ENCODE measurements at regions not wholly inside any gene's neighbourhood (a gene's known extent, or its start where the extent isn't known, plus 50 kb on each side); places are given as distances from the start of the nearest gene placed in this dataset.

DNA sequence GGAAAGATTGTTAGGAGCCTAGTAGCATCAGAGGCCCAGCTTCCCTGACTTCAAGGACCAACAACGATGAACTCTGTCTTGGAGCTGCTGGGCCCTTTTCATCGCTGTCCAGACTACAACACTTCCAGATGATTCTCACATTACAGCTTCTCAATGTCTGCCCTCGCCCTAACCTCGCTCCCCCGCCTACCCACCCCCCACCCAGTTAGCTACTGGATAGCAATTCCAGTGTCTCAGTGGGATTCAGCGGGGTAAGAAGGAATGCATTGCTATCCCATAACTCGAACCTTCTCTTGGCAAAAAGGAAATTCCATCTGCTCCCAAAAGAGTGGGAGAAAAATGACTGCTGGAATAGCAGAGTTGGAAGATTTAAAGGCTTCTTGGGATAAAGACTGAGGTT lies 65.0 kb downstream of the RPL37A start:
- H3K79me2 ChIP-seq (ENCODE audit: control insufficient read depth in 1 of 2, insufficient read depth in 2 of 2, low read length in 2 of 2), result no peaks in the 10 kb centered on the region
- no peak overlapping the region for H3K9ac ChIP-seq (replicated peaks in 1 of 4; ENCODE audit: extremely low read depth in 1 of 4, low read depth in 3 of 4, low read length in 3 of 4)
- no peak overlapping the region for H4K8ac ChIP-seq (ENCODE audit: extremely low read depth, insufficient read depth, low read length)
- no peaks in the 10 kb centered on the region; a peak in 1 of 4 replicates for H3K9me3 ChIP-seq (ENCODE audit: insufficient read depth in 2 of 2, low read depth in 1 of 2, low read length in 1 of 2)
- no peak overlapping the region for H2AK5ac ChIP-seq (ENCODE audit: low read depth, low read length)
- no peaks in the 10 kb centered on the region for H3K23me2 ChIP-seq (ENCODE audit: low read depth, low read length)
- no peak overlapping the region for H2BK120ac ChIP-seq (replicated peaks; ENCODE audit: low read depth, low read length)
- 86% methylated on average over 7 of the region's 7 CpGs; no CpG with 5 or more reads in 1 of the 2 experiments for WGBS, 2 experiments (ENCODE audit: extremely low coverage in 1 of 2, insufficient coverage in 1 of 2, insufficient read length in 1 of 2, insufficient replicate concordance in 2 of 2, low coverage in 1 of 2, low lambda C conversion rate in 2 of 2, missing lambda C conversion rate in 1 of 2)
- no peak overlapping the region for H2BK20ac ChIP-seq (ENCODE audit: low read length)
- H3K4ac ChIP-seq (replicated peaks; ENCODE audit: insufficient read length, low read depth, low read length), result peak overlapping the region; percentile 19
- H4K91ac ChIP-seq (replicated peaks; ENCODE audit: insufficient read length, low read length), result no peak overlapping the region
- TF ChIP-seq YY1 (IDR thresholded peaks at IDR 0.05; ENCODE audit: low read depth, low read length) (no peak), SP4 (IDR thresholded peaks at IDR 0.05; ENCODE audit: low read length) (no peak), CREB1 (IDR thresholded peaks at IDR 0.05) (no peak), TAF7 (optimal IDR thresholded peaks at IDR 0.05; ENCODE audit: borderline replicate concordance, low read depth, low read length) (no peak), BRCA1 (IDR thresholded peaks at IDR 0.05; ENCODE audit: low read depth, low read length) (no peak), SP2 (IDR thresholded peaks at IDR 0.05; ENCODE audit: low read length) (no peak), CHD1 (IDR thresholded peaks at IDR 0.05; ENCODE audit: low read depth, low read length) (no peak), BACH1 (IDR thresholded peaks at IDR 0.05; ENCODE audit: low read length) (no peak), GABPA (IDR thresholded peaks at IDR 0.05; ENCODE audit: borderline replicate concordance, insufficient read depth, low read length) (no peak), JUN (IDR thresholded peaks at IDR 0.05; ENCODE audit: low read depth, low read length) (no peak), EZH2 (IDR thresholded peaks at IDR 0.05; ENCODE audit: low read depth, low read length, severe bottlenecking) (no peak), SRF (IDR thresholded peaks at IDR 0.05; ENCODE audit: low read depth, low read length) (no peak), EP300 (IDR thresholded peaks at IDR 0.05; ENCODE audit: borderline replicate concordance in 1 of 2, low read depth in 2 of 2, low read length in 2 of 2) (no peak)
- TF ChIP-seq, protein P1, sequence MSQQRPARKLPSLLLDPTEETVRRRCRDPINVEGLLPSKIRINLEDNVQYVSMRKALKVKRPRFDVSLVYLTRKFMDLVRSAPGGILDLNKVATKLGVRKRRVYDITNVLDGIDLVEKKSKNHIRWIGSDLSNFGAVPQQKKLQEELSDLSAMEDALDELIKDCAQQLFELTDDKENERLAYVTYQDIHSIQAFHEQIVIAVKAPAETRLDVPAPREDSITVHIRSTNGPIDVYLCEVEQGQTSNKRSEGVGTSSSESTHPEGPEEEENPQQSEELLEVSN (IDR thresholded peaks at IDR 0.05), result no peak
- TF ChIP-seq, protein P2, sequence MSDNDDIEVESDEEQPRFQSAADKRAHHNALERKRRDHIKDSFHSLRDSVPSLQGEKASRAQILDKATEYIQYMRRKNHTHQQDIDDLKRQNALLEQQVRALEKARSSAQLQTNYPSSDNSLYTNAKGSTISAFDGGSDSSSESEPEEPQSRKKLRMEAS (IDR thresholded peaks at IDR 0.05), result no peak
- POLR2A ChIA-PET (ENCODE audit: partially characterized antibody), result interaction anchor here (0.6 to 2.1 kb wide), 5 partner anchors 16 to 71 kb away, joined by 3 to 7 read pairs (median 3); no protein-coding TSS in a partner anchor
- H4K5ac ChIP-seq (ENCODE audit: insufficient read length, low read depth, low read length), result no peak overlapping the region
- no peak overlapping the region for H2BK12ac ChIP-seq (ENCODE audit: low read depth, low read length)
- H2BK5ac ChIP-seq (ENCODE audit: low read depth, low read length), result no peak overlapping the region
- no peak overlapping the region for H3K23ac ChIP-seq (ENCODE audit: insufficient read length)
- H2AFZ ChIP-seq (ENCODE audit: low read length), result no peak overlapping the region
- no peak overlapping the region for H3K14ac ChIP-seq (ENCODE audit: insufficient read length)
- no peaks in the 10 kb centered on the region for H4K20me1 ChIP-seq (replicated peaks in 1 of 2; ENCODE audit: control insufficient read depth in 1 of 2, insufficient read depth in 2 of 2, low read length in 2 of 2)
- H3K27ac ChIP-seq (ENCODE audit: low read depth, low read length), result no peak overlapping the region
- DNase-seq (ENCODE audit: low read depth in 1 of 2, low spot score in 2 of 2) (no peak), FAIRE-seq (no peak)
- H2BK15ac ChIP-seq (ENCODE audit: low read length), result no peak overlapping the region
- H3K27me3 ChIP-seq (replicated peaks in 1 of 4; ENCODE audit: control insufficient read depth in 3 of 4, extremely low read depth in 1 of 4, insufficient read depth in 3 of 4, low read length in 3 of 4), result no peaks in the 10 kb centered on the region
- H3K18ac ChIP-seq (ENCODE audit: extremely low read depth, low read length), result no peak overlapping the region
- CTCF ChIA-PET (ENCODE audit: partially characterized antibody), result interaction anchor here (0.6 to 7.7 kb wide), 6 partner anchors 11 to 104 kb away, joined by 3 to 58 read pairs (median 4); no protein-coding TSS in a partner anchor
- H3K4me3 ChIP-seq (ENCODE audit: extremely low read depth in 1 of 4, insufficient read depth in 2 of 4, low read depth in 3 of 4, low read length in 4 of 4), result no peak overlapping the region
- H3K4me2 ChIP-seq (ENCODE audit: insufficient read depth in 1 of 2, low read depth in 2 of 2, low read length in 2 of 2), result no peak overlapping the region
- no peak overlapping the region for H3K56ac ChIP-seq (replicated peaks; ENCODE audit: insufficient read length, low read depth, low read length)
- no peaks in the 10 kb centered on the region for H3K36me3 ChIP-seq (ENCODE audit: control insufficient read depth in 2 of 4, insufficient read depth in 4 of 4, low read length in 3 of 4)
- H3K79me1 ChIP-seq (ENCODE audit: low read depth, low read length), result no peaks in the 10 kb centered on the region
- peaks cover 2 to 14% (median 9%) of the 10 kb centered on the region in 4 experiments; a peak in 5 of 7 replicates for H3K4me1 ChIP-seq (replicated peaks in 1 of 4; ENCODE audit: control insufficient read depth in 3 of 4, insufficient read depth in 4 of 4, low read length in 3 of 4)
